ENCODE measurements at regions not wholly inside any gene's neighbourhood (a gene's known extent, or its start where the extent isn't known, plus 50 kb on each side); places are given as distances from the start of the nearest gene placed in this dataset.

DNA sequence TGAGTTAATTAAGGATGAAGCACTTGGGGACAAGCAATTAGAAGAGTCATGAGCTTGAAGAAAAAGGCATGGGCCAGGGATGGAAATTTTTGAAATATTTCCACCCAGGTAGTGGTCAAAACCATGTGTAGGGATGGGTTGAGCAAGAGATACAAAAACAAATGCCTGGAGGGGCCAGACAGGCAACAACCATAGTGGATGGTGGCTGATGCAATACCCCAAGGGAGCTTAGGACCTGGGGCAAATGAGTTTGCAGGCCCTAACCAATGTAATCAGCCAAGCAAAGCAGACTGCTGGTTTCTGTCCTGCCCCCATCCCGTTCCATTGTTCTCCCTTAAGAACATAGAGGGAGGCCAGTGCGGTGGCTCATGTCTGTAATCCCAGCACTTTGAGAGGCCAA is 119.1 kb upstream of the FGGY start:
- Histone ChIP-seq H3K27me3 (ENCODE audit: control insufficient read depth, insufficient read depth, low read length, poor library complexity, severe bottlenecking) (no peaks in the 10 kb centered on the region), H3K4me3 (ENCODE audit: insufficient read depth, low read depth, low read length) (no peak overlapping the region), H3K27ac (ENCODE audit: insufficient read depth, low read depth, low read length, poor library complexity, severe bottlenecking) (no peak overlapping the region), H3K36me3 (ENCODE audit: control insufficient read depth, insufficient read depth, low read length) (no peaks in the 10 kb centered on the region), H3K4me1 (ENCODE audit: control insufficient read depth, insufficient read depth, low read length) (peaks cover 5% of the 10 kb centered on the region), H3K9me3 (ENCODE audit: control insufficient read depth, low read length) (no peaks in the 10 kb centered on the region)
- WGBS, 2 experiments = 77 to 84% methylated on average over 2 of the region's 2 CpGs

DNA sequence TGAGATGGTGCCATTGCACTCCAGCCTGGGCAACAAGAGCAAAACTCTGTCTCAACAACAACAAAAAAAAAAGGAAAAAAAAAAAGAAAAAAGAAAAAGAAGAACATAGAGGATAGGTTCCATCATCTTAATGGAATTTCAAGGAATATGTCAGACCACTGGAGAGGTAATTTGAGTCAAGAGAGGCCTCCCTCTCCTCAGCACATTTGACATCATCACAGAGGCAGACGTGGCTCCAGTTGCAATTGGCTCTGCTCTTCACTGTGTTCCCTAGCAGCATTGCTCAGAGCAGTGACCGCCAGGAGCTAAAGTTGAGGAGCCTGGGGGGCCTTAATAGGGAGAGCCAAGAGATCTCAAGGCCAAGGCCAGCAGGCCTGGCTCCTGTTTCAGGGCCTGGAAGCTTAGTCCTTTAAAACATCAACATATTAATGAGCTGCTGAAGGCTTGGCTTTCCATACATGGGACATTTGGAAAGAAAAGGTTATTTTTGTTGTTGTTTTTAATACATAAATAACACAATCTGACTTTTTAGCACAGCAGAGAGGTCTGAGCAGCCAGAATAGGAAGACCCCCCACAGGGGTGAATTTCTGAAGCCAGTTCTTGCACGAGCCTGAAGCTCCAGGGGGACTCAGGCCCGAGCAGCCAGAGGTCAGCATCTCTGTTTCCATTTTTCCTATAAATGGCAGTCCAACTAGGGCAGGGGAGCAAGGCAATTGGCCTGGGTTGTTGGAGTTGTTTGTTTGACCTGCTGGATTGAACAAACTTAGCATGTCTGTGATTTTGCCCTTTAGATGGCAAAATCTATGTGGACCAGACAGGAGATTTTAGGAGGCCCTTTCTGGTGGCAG is 118.3 kb upstream of the FGGY start:
- WGBS, 2 experiments = 71 to 77% methylated on average over 4 of the region's 4 CpGs
- Histone ChIP-seq H3K4me3 (ENCODE audit: insufficient read depth, low read depth, low read length) (no peak overlapping the region), H3K27ac (ENCODE audit: insufficient read depth, low read depth, low read length, poor library complexity, severe bottlenecking) (no peak overlapping the region), H3K4me1 (ENCODE audit: control insufficient read depth, insufficient read depth, low read length) (peaks cover 5% of the 10 kb centered on the region), H3K27me3 (ENCODE audit: control insufficient read depth, insufficient read depth, low read length, poor library complexity, severe bottlenecking) (no peaks in the 10 kb centered on the region), H3K9me3 (ENCODE audit: control insufficient read depth, low read length) (no peaks in the 10 kb centered on the region), H3K36me3 (ENCODE audit: control insufficient read depth, insufficient read depth, low read length) (no peaks in the 10 kb centered on the region)

DNA sequence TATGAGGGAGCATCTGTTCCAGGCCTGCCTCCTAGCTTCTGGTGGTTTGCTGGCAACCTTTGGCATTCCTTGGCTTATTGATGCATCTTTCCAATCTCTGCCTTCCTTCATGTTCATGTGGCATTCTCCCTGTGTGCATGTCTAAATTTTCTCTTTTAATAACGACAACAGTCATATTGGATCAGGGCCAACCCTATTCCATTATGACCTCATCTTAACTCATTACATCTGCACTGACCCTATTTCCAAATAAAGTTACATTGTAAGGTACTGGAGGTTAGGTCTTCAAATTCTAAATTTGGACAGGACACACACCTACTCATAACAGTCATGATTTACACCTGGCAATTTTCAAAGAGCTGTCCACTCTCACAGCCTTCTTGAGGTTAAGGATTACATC is 117.2 kb upstream of the FGGY start:
- Histone ChIP-seq H3K9me3 (ENCODE audit: control insufficient read depth, low read length) (no peaks in the 10 kb centered on the region), H3K27me3 (ENCODE audit: control insufficient read depth, insufficient read depth, low read length, poor library complexity, severe bottlenecking) (no peaks in the 10 kb centered on the region), H3K27ac (ENCODE audit: insufficient read depth, low read depth, low read length, poor library complexity, severe bottlenecking) (no peak overlapping the region), H3K36me3 (ENCODE audit: control insufficient read depth, insufficient read depth, low read length) (no peaks in the 10 kb centered on the region), H3K4me3 (ENCODE audit: insufficient read depth, low read depth, low read length) (no peak overlapping the region), H3K4me1 (ENCODE audit: control insufficient read depth, insufficient read depth, low read length) (peaks cover 5% of the 10 kb centered on the region)
- WGBS, 2 experiments = 97 to 100% methylated on average over 1 of the region's 1 CpG

DNA sequence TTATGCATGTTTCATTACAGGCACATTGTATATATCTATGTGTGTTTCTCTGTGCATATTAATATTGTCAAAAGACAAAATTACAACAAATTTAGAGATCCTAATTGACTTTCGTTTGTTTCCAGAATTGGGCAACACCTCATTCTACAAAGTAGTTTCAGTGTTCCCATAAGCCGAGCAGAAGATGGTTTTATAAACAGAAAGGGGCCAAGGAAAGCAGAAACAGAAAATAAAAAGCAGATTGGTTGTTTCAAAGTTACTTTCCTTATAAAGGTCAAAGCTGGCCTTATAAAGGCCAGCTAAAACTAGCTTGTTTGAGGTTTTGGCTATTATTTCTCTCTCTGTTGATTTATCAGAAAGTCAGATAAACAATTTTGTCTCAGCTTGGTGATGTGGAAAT is 116.2 kb upstream of the FGGY start:
- 88 to 91% methylated on average over 2 of the region's 2 CpGs for WGBS, 2 experiments
- H3K27ac ChIP-seq (ENCODE audit: insufficient read depth, low read depth, low read length, poor library complexity, severe bottlenecking) = no peak overlapping the region
- no peaks in the 10 kb centered on the region for H3K27me3 ChIP-seq (ENCODE audit: control insufficient read depth, insufficient read depth, low read length, poor library complexity, severe bottlenecking)
- no peaks in the 10 kb centered on the region for H3K36me3 ChIP-seq (ENCODE audit: control insufficient read depth, insufficient read depth, low read length)
- H3K4me3 ChIP-seq (ENCODE audit: insufficient read depth, low read depth, low read length) = no peak overlapping the region
- H3K4me1 ChIP-seq (ENCODE audit: control insufficient read depth, insufficient read depth, low read length) = peaks cover 5% of the 10 kb centered on the region
- no peaks in the 10 kb centered on the region for H3K9me3 ChIP-seq (ENCODE audit: control insufficient read depth, low read length)

DNA sequence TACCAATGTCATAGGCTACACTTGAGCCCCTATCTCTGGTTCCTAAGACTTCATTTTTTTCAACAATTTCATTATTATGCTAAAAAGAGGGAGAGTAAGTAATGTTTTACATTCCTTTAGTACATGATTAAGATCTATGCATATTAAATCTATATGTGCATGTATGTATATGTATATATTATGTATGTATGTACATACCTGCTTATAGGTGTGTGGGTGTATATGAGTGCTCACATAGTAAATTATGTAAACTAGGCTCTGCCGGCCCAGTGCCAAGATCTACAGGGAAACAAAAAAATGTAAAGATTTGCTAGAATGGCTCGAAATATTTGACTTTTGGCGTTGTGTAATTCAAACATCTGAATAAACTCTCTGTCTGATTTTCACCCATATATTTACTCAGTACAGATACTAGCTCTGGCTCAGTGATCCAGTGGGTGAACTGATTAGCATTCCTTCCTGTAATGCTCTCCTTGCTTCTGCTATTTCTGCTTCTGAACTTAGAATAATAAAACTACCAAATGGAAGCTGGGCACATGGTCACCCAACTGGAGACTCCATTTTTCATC is 113.1 kb upstream of the FGGY start:
- Histone ChIP-seq H3K4me3 (ENCODE audit: insufficient read depth, low read depth, low read length) (no peak overlapping the region), H3K27ac (ENCODE audit: insufficient read depth, low read depth, low read length, poor library complexity, severe bottlenecking) (no peak overlapping the region)
- 95% methylated on average over 3 of the region's 3 CpGs for WGBS, 2 experiments

DNA sequence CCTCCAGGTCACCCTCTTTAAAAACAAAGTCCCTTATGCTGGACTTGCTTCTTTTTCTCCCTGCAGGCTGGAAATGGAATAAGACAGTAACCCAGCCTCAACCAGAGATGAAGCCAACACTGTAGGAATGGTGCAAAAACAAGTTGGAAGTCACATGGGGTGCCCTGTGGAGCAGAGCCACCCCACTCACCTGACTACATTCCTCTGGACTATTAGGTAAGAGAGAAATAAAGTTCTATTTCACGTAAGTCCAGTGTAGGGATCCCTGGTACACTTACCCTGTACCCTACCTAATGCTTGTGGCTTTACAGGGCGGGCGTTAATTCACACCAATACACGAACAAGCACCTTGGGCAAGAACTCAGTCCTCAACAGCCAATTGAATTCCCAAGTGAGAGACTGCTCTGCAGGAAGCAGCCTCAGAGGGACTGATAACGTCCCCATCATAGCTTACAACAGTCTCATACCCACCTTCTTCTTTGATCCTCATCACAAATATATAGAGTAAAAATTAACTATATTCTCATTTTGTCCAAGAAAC is 112.5 kb upstream of the FGGY start:
- Histone ChIP-seq H3K4me1 (ENCODE audit: control insufficient read depth, insufficient read depth, low read length) (no peaks in the 10 kb centered on the region), H3K36me3 (ENCODE audit: control insufficient read depth, insufficient read depth, low read length) (no peaks in the 10 kb centered on the region), H3K4me3 (ENCODE audit: insufficient read depth, low read depth, low read length) (no peak overlapping the region), H3K27me3 (ENCODE audit: control insufficient read depth, insufficient read depth, low read length, poor library complexity, severe bottlenecking) (no peaks in the 10 kb centered on the region), H3K27ac (ENCODE audit: insufficient read depth, low read depth, low read length, poor library complexity, severe bottlenecking) (no peak overlapping the region), H3K9me3 (ENCODE audit: control insufficient read depth, low read length) (no peaks in the 10 kb centered on the region)
- WGBS, 2 experiments = 85 to 87% methylated on average over 5 of the region's 5 CpGs

More for the DNA sequence above, 113.1 kb upstream of the FGGY start:
- Histone ChIP-seq H3K9me3 (ENCODE audit: control insufficient read depth, low read length) (no peaks in the 10 kb centered on the region), H3K4me1 (ENCODE audit: control insufficient read depth, insufficient read depth, low read length) (peaks cover 3% of the 10 kb centered on the region), H3K36me3 (ENCODE audit: control insufficient read depth, insufficient read depth, low read length) (no peaks in the 10 kb centered on the region), H3K27me3 (ENCODE audit: control insufficient read depth, insufficient read depth, low read length, poor library complexity, severe bottlenecking) (no peaks in the 10 kb centered on the region)

DNA sequence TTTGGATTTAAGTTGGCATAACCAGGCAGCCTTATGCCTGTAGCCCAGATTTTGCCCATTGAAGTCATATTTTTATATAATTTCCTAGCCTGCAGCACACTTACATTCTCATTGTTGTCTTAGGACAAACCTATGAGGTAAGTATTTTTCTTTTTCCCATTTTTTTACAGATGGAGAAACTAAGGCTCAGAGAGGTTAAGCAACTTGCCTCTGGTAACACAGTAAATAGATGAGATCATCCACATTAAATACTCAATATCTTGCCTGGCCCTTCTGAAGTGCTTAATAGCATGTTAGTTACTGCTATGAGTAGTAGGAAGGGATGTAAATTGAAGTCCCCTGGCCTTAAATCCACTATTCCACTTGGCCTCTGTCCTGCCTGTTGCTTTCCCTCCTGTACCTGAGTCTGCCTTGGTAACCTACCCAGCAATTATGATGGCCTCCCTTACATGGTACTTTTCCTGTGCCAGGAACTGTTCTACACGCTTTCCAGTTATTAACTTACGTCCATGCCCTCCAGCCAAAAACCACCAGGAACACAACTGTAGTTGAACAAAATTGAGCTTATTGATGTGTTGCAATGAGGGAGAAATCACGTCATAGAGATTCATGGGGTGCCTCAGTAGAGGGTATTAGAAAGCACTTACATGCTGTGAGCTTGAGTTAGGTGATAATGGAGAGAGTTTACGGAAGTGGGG is 111.6 kb upstream of the FGGY start:
- Histone ChIP-seq H3K9me3 (ENCODE audit: control insufficient read depth, low read length) (no peaks in the 10 kb centered on the region), H3K4me1 (ENCODE audit: control insufficient read depth, insufficient read depth, low read length) (no peaks in the 10 kb centered on the region), H3K27ac (ENCODE audit: insufficient read depth, low read depth, low read length, poor library complexity, severe bottlenecking) (no peak overlapping the region), H3K36me3 (ENCODE audit: control insufficient read depth, insufficient read depth, low read length) (no peaks in the 10 kb centered on the region), H3K4me3 (ENCODE audit: insufficient read depth, low read depth, low read length) (no peak overlapping the region), H3K27me3 (ENCODE audit: control insufficient read depth, insufficient read depth, low read length, poor library complexity, severe bottlenecking) (no peaks in the 10 kb centered on the region)
- WGBS, 2 experiments = 90 to 93% methylated on average over 4 of the region's 4 CpGs

DNA sequence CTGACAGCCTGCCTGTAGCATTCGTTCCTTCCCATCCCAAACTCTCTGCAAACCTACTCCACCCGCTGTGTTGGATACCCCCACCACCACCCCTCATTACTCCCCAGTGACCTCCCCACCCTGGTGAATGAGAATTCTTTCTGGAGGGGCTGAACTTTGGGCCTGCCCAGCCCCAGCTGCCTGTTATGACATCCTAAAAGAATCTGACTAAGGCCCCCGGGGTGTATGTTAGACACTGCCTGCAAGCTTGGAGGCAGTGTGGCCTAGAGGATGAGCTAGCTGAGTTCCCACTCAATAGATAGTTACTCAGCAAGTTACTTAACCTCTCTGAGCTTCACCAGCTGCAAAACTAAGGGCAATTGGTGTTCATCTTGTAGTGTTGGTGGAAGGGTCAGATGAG is 110.2 kb upstream of the FGGY start:
- Histone ChIP-seq H3K36me3 (ENCODE audit: control insufficient read depth, insufficient read depth, low read length) (no peaks in the 10 kb centered on the region), H3K9me3 (ENCODE audit: control insufficient read depth, low read length) (no peaks in the 10 kb centered on the region), H3K4me3 (ENCODE audit: insufficient read depth, low read depth, low read length) (no peak overlapping the region), H3K27ac (ENCODE audit: insufficient read depth, low read depth, low read length, poor library complexity, severe bottlenecking) (no peak overlapping the region), H3K27me3 (ENCODE audit: control insufficient read depth, insufficient read depth, low read length, poor library complexity, severe bottlenecking) (no peaks in the 10 kb centered on the region), H3K4me1 (ENCODE audit: control insufficient read depth, insufficient read depth, low read length) (no peaks in the 10 kb centered on the region)
- WGBS, 2 experiments = 79 to 83% methylated on average over 3 of the region's 3 CpGs

DNA sequence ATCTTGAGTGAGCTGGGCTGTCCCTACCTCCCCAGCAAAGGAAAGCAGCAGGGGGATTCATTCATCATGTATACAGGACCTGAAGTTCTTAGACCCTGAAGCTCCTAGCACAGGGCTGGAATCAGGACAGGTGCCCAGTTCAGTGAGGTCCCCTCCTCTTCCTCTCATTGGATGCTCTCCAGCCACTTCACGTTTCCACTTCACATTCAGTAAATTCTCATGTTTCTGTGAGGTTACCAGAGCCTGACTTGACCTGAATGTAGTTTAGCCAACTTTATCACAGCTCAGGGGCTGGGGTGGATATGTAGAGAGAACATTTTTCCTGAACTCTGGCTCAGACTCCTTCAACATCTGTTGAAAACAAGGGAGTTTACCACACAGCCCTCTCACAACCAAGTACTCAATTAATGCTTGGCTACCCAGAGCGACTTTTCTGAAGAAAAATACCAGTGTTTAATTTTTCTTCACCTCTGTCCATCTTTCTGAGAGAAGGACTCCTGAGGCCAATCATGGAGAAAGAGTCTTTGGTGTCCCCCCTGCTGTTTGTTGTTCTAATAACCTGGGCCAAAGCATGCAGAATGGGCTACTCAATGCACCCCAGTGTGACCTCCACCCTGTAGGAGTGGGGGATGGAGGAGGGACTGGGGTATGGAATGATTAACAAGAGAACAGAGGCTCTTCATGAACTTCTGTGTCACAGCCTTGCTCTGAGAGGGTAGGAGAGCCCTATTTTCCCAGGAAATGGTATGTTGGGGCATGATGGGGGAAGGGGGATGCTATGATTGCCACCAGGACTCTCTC is 108.3 kb upstream of the FGGY start:
- Histone ChIP-seq H3K27ac (ENCODE audit: insufficient read depth, low read depth, low read length, poor library complexity, severe bottlenecking) (no peak overlapping the region), H3K27me3 (ENCODE audit: control insufficient read depth, insufficient read depth, low read length, poor library complexity, severe bottlenecking) (no peaks in the 10 kb centered on the region), H3K4me3 (ENCODE audit: insufficient read depth, low read depth, low read length) (no peak overlapping the region), H3K36me3 (ENCODE audit: control insufficient read depth, insufficient read depth, low read length) (no peaks in the 10 kb centered on the region), H3K4me1 (ENCODE audit: control insufficient read depth, insufficient read depth, low read length) (no peaks in the 10 kb centered on the region), H3K9me3 (ENCODE audit: control insufficient read depth, low read length) (no peaks in the 10 kb centered on the region)
- WGBS, 2 experiments = 91 to 93% methylated on average over 2 of the region's 2 CpGs

Data from ectodermal cell (in vitro differentiated cells).